MM.1S (cell line): ENCODE measurements at regions not wholly inside any gene's neighbourhood (a gene's known extent, or its start where the extent isn't known, plus 50 kb on each side); places are given as distances from the start of the nearest gene placed in this dataset.

Experiments used
- DNase-seq: peaks from one replicate; pipeline ENCODE4 v3.0.0-alpha.2; 2015
- H2AFZ ChIP-seq: fragments of 300-600 bp; sonication (generic); 2 replicates; pipeline ENCODE4 v1.6.0; 2016; ENCODE audit warnings: antibody characterized with exemption, low read length
- H3F3A ChIP-seq: fragments of 300-600 bp; sonication (generic); 2 replicates; pipeline ENCODE4 v1.6.1; 2016; ENCODE audit warnings: mild to moderate bottlenecking, antibody characterized with exemption, low read length, moderate library complexity, mixed read lengths; ENCODE audit not compliant: insufficient read depth
- H3K27ac ChIP-seq: fragments of 300-600 bp; sonication (generic); 2 replicates; pipeline ENCODE4 v1.5.1; 2016; ENCODE audit warnings: mild to moderate bottlenecking, low read length
- H3K27me3 ChIP-seq: fragments of 300-600 bp; sonication (generic); replicated peaks from 2 replicates; pipeline ENCODE4 v1.6.0; 2016; ENCODE audit warnings: low read length; ENCODE audit not compliant: insufficient read depth
- H3K36me3 ChIP-seq: fragments of 300-600 bp; sonication (generic); replicated peaks from 2 replicates; pipeline ENCODE4 v1.6.1; 2016; ENCODE audit warnings: mild to moderate bottlenecking, low read length, mixed read lengths; ENCODE audit not compliant: insufficient read depth
- H3K4me1 ChIP-seq: fragments of 300-600 bp; sonication (generic); 2 replicates; pipeline ENCODE4 v1.6.1; 2016; ENCODE audit warnings: low read length, mixed read lengths
- H3K4me2 ChIP-seq: fragments of 300-600 bp; sonication (generic); 2 replicates; pipeline ENCODE4 v1.6.0; 2016; ENCODE audit warnings: low read depth, low read length
- H3K4me3 ChIP-seq: fragments of 300-600 bp; sonication (generic); 2 replicates; pipeline ENCODE4 v1.5.1; 2016; ENCODE audit warnings: low read length, mixed read lengths
- H3K79me2 ChIP-seq: fragments of 300-600 bp; sonication (generic); 2 replicates; pipeline ENCODE4 v1.6.1; 2016; ENCODE audit warnings: mixed run types, low read length, mixed read lengths
- H3K9ac ChIP-seq: fragments of 300-600 bp; sonication (generic); 2 replicates; pipeline ENCODE4 v1.6.1; 2016; ENCODE audit warnings: low read length, mixed read lengths
- H3K9me2 ChIP-seq: fragments of 300-600 bp; sonication (generic); replicated peaks from 2 replicates; pipeline ENCODE4 v1.6.1; 2016; ENCODE audit warnings: mild to moderate bottlenecking, low read length, mixed read lengths; ENCODE audit not compliant: insufficient read depth
- H3K9me3 ChIP-seq: fragments of 300-600 bp; sonication (generic); replicated peaks from 2 replicates; pipeline ENCODE4 v1.6.1; 2016; ENCODE audit warnings: mild to moderate bottlenecking, low read length, mixed read lengths; ENCODE audit not compliant: insufficient read depth
- H4K20me1 ChIP-seq: fragments of 300-600 bp; sonication (generic); 2 replicates; pipeline ENCODE4 v1.6.1; 2016; ENCODE audit warnings: mild to moderate bottlenecking, low read length, moderate library complexity, mixed read lengths; ENCODE audit not compliant: insufficient read depth
- CTCF ChIP-seq: fragments of 300-600 bp; sonication (generic); IDR thresholded peaks from 2 replicates; pipeline ENCODE4 v1.5.1; 2016; ENCODE audit warnings: antibody characterized with exemption, low read length, mixed read lengths
- EZH2 ChIP-seq: fragments of 300-600 bp; sonication (generic); optimal IDR thresholded peaks from 2 replicates; pipeline ENCODE3; 2017; ENCODE audit warnings: low read depth, mild to moderate bottlenecking, antibody characterized with exemption, low read length, mixed read lengths
- EZH2phosphoT487 ChIP-seq: fragments of 300-600 bp; sonication (generic); IDR thresholded peaks from 2 replicates; pipeline ENCODE4 v1.6.1; 2018; ENCODE audit warnings: antibody characterized with exemption, low read length

- no peaks in the 10 kb centered on the region for H3K36me3 ChIP-seq
- no peaks in the 10 kb centered on the region for H3F3A ChIP-seq
- H3K4me2 ChIP-seq: no peak overlapping the region
- no peaks in the 10 kb centered on the region for H3K9me3 ChIP-seq
- no peak overlapping the region for H3K9ac ChIP-seq
- 0 out of 2 replicates have a peak, but pooled peaks cover 3% of the 10 kb centered on the region for H3K9me2 ChIP-seq
- H3K4me1 ChIP-seq: no peaks in the 10 kb centered on the region
- H4K20me1 ChIP-seq: no peaks in the 10 kb centered on the region
- TF ChIP-seq CTCF (no peak), EZH2phosphoT487 (no peak), EZH2 (no peak)
- H3K27me3 ChIP-seq: no peaks in the 10 kb centered on the region
- H2AFZ ChIP-seq: no peak overlapping the region
- H3K27ac ChIP-seq: no peak overlapping the region
- H3K4me3 ChIP-seq: no peak overlapping the region
- no peak for DNase-seq
- H3K79me2 ChIP-seq: no peaks in the 10 kb centered on the region
These were observed 1215.6 kb downstream of the EFNB2 start for GRCh38 chr13:105319875-105320274.

GRCh38 chr13:105316731-105317130, 1218.7 kb downstream of the EFNB2 start:
- Histone ChIP-seq H3K4me1 (no peaks in the 10 kb centered on the region), H3K9me2 (0 out of 2 replicates have a peak, but pooled peaks cover 3% of the 10 kb centered on the region), H3K9ac (no peak overlapping the region), H3K4me3 (no peak overlapping the region), H3K36me3 (no peaks in the 10 kb centered on the region), H3K79me2 (no peaks in the 10 kb centered on the region), H2AFZ (no peak overlapping the region), H3K27ac (no peak overlapping the region), H3F3A (no peaks in the 10 kb centered on the region), H3K4me2 (no peak overlapping the region), H3K27me3 (no peaks in the 10 kb centered on the region), H4K20me1 (no peaks in the 10 kb centered on the region), H3K9me3 (no peaks in the 10 kb centered on the region)
- TF ChIP-seq EZH2phosphoT487 (no peak), EZH2 (no peak), CTCF (no peak)
- DNase-seq: no peak

- Histone ChIP-seq H3F3A (no peaks in the 10 kb centered on the region), H3K9me3 (no peaks in the 10 kb centered on the region), H3K4me3 (no peak overlapping the region), H3K9ac (no peak overlapping the region), H3K4me1 (no peaks in the 10 kb centered on the region), H3K79me2 (no peaks in the 10 kb centered on the region), H3K27ac (no peak overlapping the region), H3K27me3 (no peaks in the 10 kb centered on the region), H2AFZ (no peak overlapping the region), H4K20me1 (no peaks in the 10 kb centered on the region), H3K36me3 (no peaks in the 10 kb centered on the region), H3K9me2 (no peaks in the 10 kb centered on the region), H3K4me2 (no peak overlapping the region)
- no peak for TF ChIP-seq EZH2phosphoT487
- no peak for TF ChIP-seq CTCF
- no peak for TF ChIP-seq EZH2
- no peak for DNase-seq
These were observed 1222.6 kb downstream of the EFNB2 start for GRCh38 chr13:105312906-105313305.
